SK-N-SH (cell line): ENCODE measurements at regions not wholly inside any gene's neighbourhood (a gene's known extent, or its start where the extent isn't known, plus 50 kb on each side); places are given as distances from the start of the nearest gene placed in this dataset.

Experiments used
- CTCF ChIA-PET: fragments of 300-600, 350-600 bp; formaldehyde crosslinking; extraction: SDS; loops from one replicate; lab custom pipeline; 2021; lab: Yijun Ruan, JAX
- POLR2A ChIA-PET: fragments of 350-600 bp; sonication (Branson Sonifier 250); formaldehyde crosslinking; extraction: SDS; loops from one replicate; lab custom pipeline; 2020; ENCODE audit warnings: antibody characterized with exemption, inconsistent platforms; lab: Yijun Ruan, JAX
- DNase-seq: peaks from one replicate; pipeline ENCODE4 v3.0.0; 2012
- H2AFZ ChIP-seq: fragments of 200-600 bp; sonication (generic); 2 replicates; pipeline ENCODE4 v1.8.1; 2016; ENCODE audit warnings: antibody characterized with exemption, mild to moderate bottlenecking, low read depth
- H3F3A ChIP-seq: fragments of 200-600 bp; sonication (generic); replicated peaks from 2 replicates; pipeline ENCODE3; 2016; ENCODE audit warnings: antibody characterized with exemption, mild to moderate bottlenecking; ENCODE audit not compliant: insufficient read depth
- H3K27ac ChIP-seq, 2 experiments: fragments of 200-500 bp in 1 of 2; fragments of 200-600 bp in 1 of 2; sonication (Bioruptor generic) in 1 of 2; sonication (generic), shearing (Covaris generic) in 1 of 2; 2 replicates each; pipeline versions ENCODE4 v1.5.1 to v1.6.1; 2014 to 2016; ENCODE audit warnings: low read depth in 2 of 2, inconsistent platforms in 1 of 2, low read length in 1 of 2, mild to moderate bottlenecking in 1 of 2, mixed read lengths in 1 of 2
- H3K27me3 ChIP-seq: fragments of 200-600 bp; sonication (generic), shearing (Covaris generic); 2 replicates; pipeline ENCODE4 v1.6.1; 2016; ENCODE audit warnings: mixed run types; ENCODE audit not compliant: insufficient read depth
- H3K36me3 ChIP-seq, 2 experiments: fragments of 200-500 bp in 1 of 2; fragments of 200-600 bp in 1 of 2; sonication (Bioruptor generic) in 1 of 2; sonication (generic) in 1 of 2; replicated peaks in 1 of 2; 2 replicates each; pipeline versions ENCODE3 to v1.5.1; 2014 to 2016; ENCODE audit warnings: low read length in 1 of 2, mild to moderate bottlenecking in 1 of 2; ENCODE audit not compliant: insufficient read depth in 2 of 2, control insufficient read depth in 1 of 2
- H3K4me1 ChIP-seq, 2 experiments: fragments of 200-500 bp in 1 of 2; fragments of 200-600 bp in 1 of 2; sonication (Bioruptor generic) in 1 of 2; sonication (generic), shearing (Covaris generic) in 1 of 2; 2 replicates each; pipeline versions ENCODE4 v1.5.1 to v1.6.1; 2014 to 2016; ENCODE audit warnings: low read depth in 1 of 2, low read length in 1 of 2, mixed run types in 1 of 2; ENCODE audit not compliant: insufficient read depth in 2 of 2, control insufficient read depth in 1 of 2
- H3K4me2 ChIP-seq: fragments of 200-600 bp; sonication (generic), shearing (Covaris generic); 2 replicates; pipeline ENCODE4 v1.6.1; 2017; ENCODE audit warnings: mixed run types
- H3K4me3 ChIP-seq, 2 experiments: fragments of 200-500 bp in 1 of 2; fragments of 200-600 bp in 1 of 2; sonication (Bioruptor generic) in 1 of 2; sonication (generic), shearing (Covaris generic) in 1 of 2; 2 replicates each; pipeline versions ENCODE4 v1.5.1 to v1.8.1; 2014 to 2016; ENCODE audit warnings: low read depth in 2 of 2, inconsistent platforms in 1 of 2, low read length in 1 of 2, mild to moderate bottlenecking in 1 of 2, mixed read lengths in 1 of 2, moderate library complexity in 1 of 2
- H3K79me2 ChIP-seq: fragments of 200-600 bp; sonication (generic); 2 replicates; pipeline ENCODE4 v1.8.1; 2017; ENCODE audit warnings: mild to moderate bottlenecking; ENCODE audit not compliant: insufficient read depth
- H3K9ac ChIP-seq: fragments of 200-600 bp; sonication (generic); 2 replicates; pipeline ENCODE4 v1.6.1; 2017; ENCODE audit warnings: mixed run types
- H3K9me2 ChIP-seq: fragments of 200-600 bp; sonication (generic); 2 replicates; pipeline ENCODE4 v1.6.1; 2017; ENCODE audit warnings: mixed run types
- H3K9me3 ChIP-seq: fragments of 200-600 bp; sonication (generic); 2 replicates; pipeline ENCODE4 v1.6.1; 2017; ENCODE audit warnings: mixed run types, mild to moderate bottlenecking, moderate library complexity
- H4K20me1 ChIP-seq: fragments of 200-600 bp; sonication (generic); 2 replicates; pipeline ENCODE4 v1.6.1; 2017; ENCODE audit warnings: mild to moderate bottlenecking, mixed run types; ENCODE audit not compliant: insufficient read depth
- CHD2 ChIP-seq: fragments of 150-350 bp; IDR thresholded peaks from 2 replicates; pipeline ENCODE4 v1.6.1; 2018; ENCODE audit warnings: low read length; ENCODE audit not compliant: partially characterized antibody
- ELF1 ChIP-seq: IDR thresholded peaks from 2 replicates; pipeline ENCODE4 v1.4.0; 2012
- FOSL2 ChIP-seq: IDR thresholded peaks from 2 replicates; pipeline ENCODE4 v1.4.0; 2012; ENCODE audit warnings: low read depth, mild to moderate bottlenecking, moderate library complexity, borderline replicate concordance
- FOXJ3 ChIP-seq: sonication (generic); formaldehyde crosslinking; IDR thresholded peaks from 2 replicates; pipeline ENCODE4 v1.5.1; 2020; ENCODE audit warnings: mild to moderate bottlenecking, missing genetic modification reagents
- FOXM1 ChIP-seq: IDR thresholded peaks from 2 replicates; pipeline ENCODE4 v1.4.0; 2012; ENCODE audit warnings: low read depth, mild to moderate bottlenecking
- JUND ChIP-seq: IDR thresholded peaks from 2 replicates; pipeline ENCODE4 v1.4.0; 2012
- MXI1 ChIP-seq: IDR thresholded peaks from 2 replicates; pipeline ENCODE4 v1.6.1; 2012; ENCODE audit warnings: mild to moderate bottlenecking, low read depth, low read length, improper control_type of control experiment
- NFIC ChIP-seq: IDR thresholded peaks from 2 replicates; pipeline ENCODE4 v1.4.0; 2012; ENCODE audit warnings: borderline replicate concordance
- RAD21 ChIP-seq: IDR thresholded peaks from 2 replicates; pipeline ENCODE4 v1.6.1; 2012; ENCODE audit warnings: mild to moderate bottlenecking, low read length
- RCOR1 ChIP-seq: fragments of 150-350 bp; IDR thresholded peaks from 2 replicates; pipeline ENCODE4 v1.6.1; 2017; ENCODE audit warnings: antibody characterized with exemption, low read length
- RXRA ChIP-seq: IDR thresholded peaks from 2 replicates; pipeline ENCODE4 v1.4.0; 2012; ENCODE audit warnings: low read depth, mild to moderate bottlenecking, borderline replicate concordance
- TAF1 ChIP-seq: IDR thresholded peaks from 2 replicates; pipeline ENCODE4 v1.6.1; 2012; ENCODE audit warnings: low read depth, mild to moderate bottlenecking, low read length, moderate library complexity, borderline replicate concordance
- YY1 ChIP-seq: IDR thresholded peaks from 2 replicates; pipeline ENCODE4 v1.4.0; 2012; ENCODE audit warnings: low read depth, mild to moderate bottlenecking
- WGBS: methylation state at CpG from one replicate; pipeline ENCODE4 v1.1.6; 2017; ENCODE audit warnings: low lambda C conversion rate; 5-methylcytosine and 5-hydroxymethylcytosine counted together
- TF ChIP-seq, protein P1 (sequence below): fragments of 150-350 bp; IDR thresholded peaks from 2 replicates; pipeline ENCODE4 v1.6.1; 2016; ENCODE audit warnings: mild to moderate bottlenecking, low read depth, low read length
- TF ChIP-seq, protein P2 (sequence below): IDR thresholded peaks from 2 replicates; pipeline ENCODE4 v1.4.0; 2012; ENCODE audit warnings: low read depth, borderline replicate concordance
- TF ChIP-seq, protein P3 (sequence below): fragments of 200-600 bp; sonication (generic); IDR thresholded peaks from 2 replicates; pipeline ENCODE4 v1.6.1; 2017; ENCODE audit warnings: antibody characterized with exemption, mild to moderate bottlenecking, moderate library complexity
- TF ChIP-seq, protein P4 (sequence below): IDR thresholded peaks from 2 replicates; pipeline ENCODE4 v1.6.1; 2012; ENCODE audit warnings: mild to moderate bottlenecking, low read depth, low read length, moderate library complexity
- TF ChIP-seq, protein P5 (sequence below): IDR thresholded peaks from 2 replicates; pipeline ENCODE4 v1.4.0; 2012; ENCODE audit warnings: low read depth, borderline replicate concordance

GRCh38 chr19:28544451-28545261 lies 668.3 kb downstream of the UQCRFS1 start:
- no peaks in the 10 kb centered on the region for H3K36me3 ChIP-seq
- H3K79me2 ChIP-seq: no peaks in the 10 kb centered on the region
- H3K4me3 ChIP-seq: no peak overlapping the region
- CTCF ChIA-PET: no interaction called here
- TF ChIP-seq, protein P1, sequence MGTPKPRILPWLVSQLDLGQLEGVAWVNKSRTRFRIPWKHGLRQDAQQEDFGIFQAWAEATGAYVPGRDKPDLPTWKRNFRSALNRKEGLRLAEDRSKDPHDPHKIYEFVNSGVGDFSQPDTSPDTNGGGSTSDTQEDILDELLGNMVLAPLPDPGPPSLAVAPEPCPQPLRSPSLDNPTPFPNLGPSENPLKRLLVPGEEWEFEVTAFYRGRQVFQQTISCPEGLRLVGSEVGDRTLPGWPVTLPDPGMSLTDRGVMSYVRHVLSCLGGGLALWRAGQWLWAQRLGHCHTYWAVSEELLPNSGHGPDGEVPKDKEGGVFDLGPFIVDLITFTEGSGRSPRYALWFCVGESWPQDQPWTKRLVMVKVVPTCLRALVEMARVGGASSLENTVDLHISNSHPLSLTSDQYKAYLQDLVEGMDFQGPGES: no peak
- TF ChIP-seq FOXJ3 (no peak), ELF1 (no peak), TAF1 (no peak), CHD2 (no peak), RCOR1 (no peak), MXI1 (no peak), RAD21 (no peak), FOSL2 (no peak), NFIC (no peak), YY1 (no peak), FOXM1 (no peak), RXRA (no peak), JUND (no peak)
- TF ChIP-seq, protein P2, sequence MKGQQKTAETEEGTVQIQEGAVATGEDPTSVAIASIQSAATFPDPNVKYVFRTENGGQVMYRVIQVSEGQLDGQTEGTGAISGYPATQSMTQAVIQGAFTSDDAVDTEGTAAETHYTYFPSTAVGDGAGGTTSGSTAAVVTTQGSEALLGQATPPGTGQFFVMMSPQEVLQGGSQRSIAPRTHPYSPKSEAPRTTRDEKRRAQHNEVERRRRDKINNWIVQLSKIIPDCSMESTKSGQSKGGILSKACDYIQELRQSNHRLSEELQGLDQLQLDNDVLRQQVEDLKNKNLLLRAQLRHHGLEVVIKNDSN: no peak
- TF ChIP-seq, protein P3, sequence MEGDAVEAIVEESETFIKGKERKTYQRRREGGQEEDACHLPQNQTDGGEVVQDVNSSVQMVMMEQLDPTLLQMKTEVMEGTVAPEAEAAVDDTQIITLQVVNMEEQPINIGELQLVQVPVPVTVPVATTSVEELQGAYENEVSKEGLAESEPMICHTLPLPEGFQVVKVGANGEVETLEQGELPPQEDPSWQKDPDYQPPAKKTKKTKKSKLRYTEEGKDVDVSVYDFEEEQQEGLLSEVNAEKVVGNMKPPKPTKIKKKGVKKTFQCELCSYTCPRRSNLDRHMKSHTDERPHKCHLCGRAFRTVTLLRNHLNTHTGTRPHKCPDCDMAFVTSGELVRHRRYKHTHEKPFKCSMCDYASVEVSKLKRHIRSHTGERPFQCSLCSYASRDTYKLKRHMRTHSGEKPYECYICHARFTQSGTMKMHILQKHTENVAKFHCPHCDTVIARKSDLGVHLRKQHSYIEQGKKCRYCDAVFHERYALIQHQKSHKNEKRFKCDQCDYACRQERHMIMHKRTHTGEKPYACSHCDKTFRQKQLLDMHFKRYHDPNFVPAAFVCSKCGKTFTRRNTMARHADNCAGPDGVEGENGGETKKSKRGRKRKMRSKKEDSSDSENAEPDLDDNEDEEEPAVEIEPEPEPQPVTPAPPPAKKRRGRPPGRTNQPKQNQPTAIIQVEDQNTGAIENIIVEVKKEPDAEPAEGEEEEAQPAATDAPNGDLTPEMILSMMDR: no peak
- TF ChIP-seq, protein P4, sequence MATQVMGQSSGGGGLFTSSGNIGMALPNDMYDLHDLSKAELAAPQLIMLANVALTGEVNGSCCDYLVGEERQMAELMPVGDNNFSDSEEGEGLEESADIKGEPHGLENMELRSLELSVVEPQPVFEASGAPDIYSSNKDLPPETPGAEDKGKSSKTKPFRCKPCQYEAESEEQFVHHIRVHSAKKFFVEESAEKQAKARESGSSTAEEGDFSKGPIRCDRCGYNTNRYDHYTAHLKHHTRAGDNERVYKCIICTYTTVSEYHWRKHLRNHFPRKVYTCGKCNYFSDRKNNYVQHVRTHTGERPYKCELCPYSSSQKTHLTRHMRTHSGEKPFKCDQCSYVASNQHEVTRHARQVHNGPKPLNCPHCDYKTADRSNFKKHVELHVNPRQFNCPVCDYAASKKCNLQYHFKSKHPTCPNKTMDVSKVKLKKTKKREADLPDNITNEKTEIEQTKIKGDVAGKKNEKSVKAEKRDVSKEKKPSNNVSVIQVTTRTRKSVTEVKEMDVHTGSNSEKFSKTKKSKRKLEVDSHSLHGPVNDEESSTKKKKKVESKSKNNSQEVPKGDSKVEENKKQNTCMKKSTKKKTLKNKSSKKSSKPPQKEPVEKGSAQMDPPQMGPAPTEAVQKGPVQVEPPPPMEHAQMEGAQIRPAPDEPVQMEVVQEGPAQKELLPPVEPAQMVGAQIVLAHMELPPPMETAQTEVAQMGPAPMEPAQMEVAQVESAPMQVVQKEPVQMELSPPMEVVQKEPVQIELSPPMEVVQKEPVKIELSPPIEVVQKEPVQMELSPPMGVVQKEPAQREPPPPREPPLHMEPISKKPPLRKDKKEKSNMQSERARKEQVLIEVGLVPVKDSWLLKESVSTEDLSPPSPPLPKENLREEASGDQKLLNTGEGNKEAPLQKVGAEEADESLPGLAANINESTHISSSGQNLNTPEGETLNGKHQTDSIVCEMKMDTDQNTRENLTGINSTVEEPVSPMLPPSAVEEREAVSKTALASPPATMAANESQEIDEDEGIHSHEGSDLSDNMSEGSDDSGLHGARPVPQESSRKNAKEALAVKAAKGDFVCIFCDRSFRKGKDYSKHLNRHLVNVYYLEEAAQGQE: no peak
- TF ChIP-seq, protein P5, sequence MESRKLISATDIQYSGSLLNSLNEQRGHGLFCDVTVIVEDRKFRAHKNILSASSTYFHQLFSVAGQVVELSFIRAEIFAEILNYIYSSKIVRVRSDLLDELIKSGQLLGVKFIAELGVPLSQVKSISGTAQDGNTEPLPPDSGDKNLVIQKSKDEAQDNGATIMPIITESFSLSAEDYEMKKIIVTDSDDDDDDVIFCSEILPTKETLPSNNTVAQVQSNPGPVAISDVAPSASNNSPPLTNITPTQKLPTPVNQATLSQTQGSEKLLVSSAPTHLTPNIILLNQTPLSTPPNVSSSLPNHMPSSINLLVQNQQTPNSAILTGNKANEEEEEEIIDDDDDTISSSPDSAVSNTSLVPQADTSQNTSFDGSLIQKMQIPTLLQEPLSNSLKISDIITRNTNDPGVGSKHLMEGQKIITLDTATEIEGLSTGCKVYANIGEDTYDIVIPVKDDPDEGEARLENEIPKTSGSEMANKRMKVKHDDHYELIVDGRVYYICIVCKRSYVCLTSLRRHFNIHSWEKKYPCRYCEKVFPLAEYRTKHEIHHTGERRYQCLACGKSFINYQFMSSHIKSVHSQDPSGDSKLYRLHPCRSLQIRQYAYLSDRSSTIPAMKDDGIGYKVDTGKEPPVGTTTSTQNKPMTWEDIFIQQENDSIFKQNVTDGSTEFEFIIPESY: no peak
- H3K4me2 ChIP-seq: no peak overlapping the region
- POLR2A ChIA-PET: no interaction called here
- no peaks in the 10 kb centered on the region for H3K4me1 ChIP-seq
- no peaks in the 10 kb centered on the region for H3K9me3 ChIP-seq
- H3K27ac ChIP-seq: no peak overlapping the region
- H3F3A ChIP-seq: no peaks in the 10 kb centered on the region
- H4K20me1 ChIP-seq: no peaks in the 10 kb centered on the region
- H3K9me2 ChIP-seq: no peaks in the 10 kb centered on the region
- H2AFZ ChIP-seq: no peak overlapping the region
- H3K9ac ChIP-seq: no peak overlapping the region
- no peak for DNase-seq
- 10% methylated on average over 2 of the region's 2 CpGs for WGBS
- no peaks in the 10 kb centered on the region; the same call in 1 of the 2 replicates for H3K27me3 ChIP-seq
